ENCODE measurements at regions not wholly inside any gene's neighbourhood (a gene's known extent, or its start where the extent isn't known, plus 50 kb on each side); places are given as distances from the start of the nearest gene placed in this dataset.

- no peak overlapping the region for H3K4me3 ChIP-seq (ENCODE audit: low read length)
- H3K9ac ChIP-seq (ENCODE audit: low read depth, low read length), result no peak overlapping the region
- no peaks in the 10 kb centered on the region for H3K27me3 ChIP-seq (ENCODE audit: control insufficient read depth, insufficient read depth, low read length)
- H3K36me3 ChIP-seq (ENCODE audit: insufficient read depth, low read length), result no peaks in the 10 kb centered on the region
- no peaks in the 10 kb centered on the region for H3K9me3 ChIP-seq (replicated peaks; ENCODE audit: low read length)
- H3K4me2 ChIP-seq (ENCODE audit: low read length), result no peak overlapping the region
- H3K4me1 ChIP-seq (ENCODE audit: control insufficient read depth, insufficient read depth, low read length), result no peaks in the 10 kb centered on the region
Observed at GRCh38 chr5:103951776-103952175, 389.2 kb upstream of the NUDT12 start.

DNA sequence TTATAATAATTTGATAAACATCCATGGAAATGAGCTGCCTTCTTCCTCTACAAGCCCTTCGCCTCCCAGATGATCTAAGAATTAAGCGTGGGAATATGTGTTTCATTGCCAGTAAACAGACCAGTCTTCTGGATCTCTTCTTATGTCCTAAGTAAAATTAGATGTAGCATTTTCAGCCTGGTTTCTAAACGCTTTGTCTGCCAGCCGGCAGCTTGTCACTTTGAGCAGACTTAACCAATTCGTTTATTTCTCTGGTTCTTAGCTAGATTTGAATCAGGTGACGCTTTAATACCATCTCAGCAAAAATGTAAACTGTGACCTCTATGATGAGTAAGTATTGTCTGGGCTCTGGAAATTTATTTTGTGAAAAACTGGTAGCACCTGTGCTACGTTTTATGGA is 380.6 kb upstream of the NUDT12 start:
- Histone ChIP-seq H3K27me3 (ENCODE audit: control insufficient read depth, insufficient read depth, low read length) (no peaks in the 10 kb centered on the region), H3K9me3 (replicated peaks; ENCODE audit: low read length) (no peaks in the 10 kb centered on the region), H3K9ac (ENCODE audit: low read depth, low read length) (no peak overlapping the region), H3K36me3 (ENCODE audit: insufficient read depth, low read length) (no peaks in the 10 kb centered on the region), H3K4me1 (ENCODE audit: control insufficient read depth, insufficient read depth, low read length) (peaks cover 4% of the 10 kb centered on the region), H3K4me3 (ENCODE audit: low read length) (no peak overlapping the region), H3K4me2 (ENCODE audit: low read length) (no peak overlapping the region)

DNA sequence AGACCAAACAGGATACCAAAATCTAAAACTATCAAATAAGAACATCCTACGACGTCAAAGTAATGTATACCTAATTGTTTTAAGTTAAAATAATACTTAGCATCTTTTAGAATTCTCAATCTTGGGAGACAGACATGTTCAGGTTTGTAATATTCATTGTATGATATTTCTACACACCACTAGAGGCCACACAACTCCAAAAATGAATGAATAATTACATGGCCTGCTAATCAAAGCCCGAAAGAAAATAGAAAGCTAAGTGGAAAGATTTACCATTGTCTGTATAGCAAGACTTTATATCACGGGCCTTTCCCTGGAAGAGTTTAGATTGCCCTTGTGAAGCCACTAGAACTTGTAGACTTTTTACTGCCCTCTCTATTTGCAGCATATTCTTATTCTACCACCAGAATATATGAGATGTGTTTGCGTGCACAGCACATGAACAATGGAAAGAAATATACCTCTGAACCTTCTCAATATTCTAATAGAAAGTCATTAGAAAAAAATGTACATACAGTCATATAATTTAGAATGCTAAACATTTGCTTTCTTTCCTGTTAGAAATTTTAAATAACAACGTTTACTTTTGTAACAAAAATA is 380.1 kb upstream of the NUDT12 start:
- H3K27me3 ChIP-seq (ENCODE audit: control insufficient read depth, insufficient read depth, low read length), result no peaks in the 10 kb centered on the region
- peaks cover 4% of the 10 kb centered on the region for H3K4me1 ChIP-seq (ENCODE audit: control insufficient read depth, insufficient read depth, low read length)
- H3K4me3 ChIP-seq (ENCODE audit: low read length), result no peak overlapping the region
- H3K36me3 ChIP-seq (ENCODE audit: insufficient read depth, low read length), result no peaks in the 10 kb centered on the region
- no peaks in the 10 kb centered on the region for H3K9me3 ChIP-seq (replicated peaks; ENCODE audit: low read length)
- H3K4me2 ChIP-seq (ENCODE audit: low read length), result peak overlapping the region; percentile 36
- no peak overlapping the region for H3K9ac ChIP-seq (ENCODE audit: low read depth, low read length)

DNA sequence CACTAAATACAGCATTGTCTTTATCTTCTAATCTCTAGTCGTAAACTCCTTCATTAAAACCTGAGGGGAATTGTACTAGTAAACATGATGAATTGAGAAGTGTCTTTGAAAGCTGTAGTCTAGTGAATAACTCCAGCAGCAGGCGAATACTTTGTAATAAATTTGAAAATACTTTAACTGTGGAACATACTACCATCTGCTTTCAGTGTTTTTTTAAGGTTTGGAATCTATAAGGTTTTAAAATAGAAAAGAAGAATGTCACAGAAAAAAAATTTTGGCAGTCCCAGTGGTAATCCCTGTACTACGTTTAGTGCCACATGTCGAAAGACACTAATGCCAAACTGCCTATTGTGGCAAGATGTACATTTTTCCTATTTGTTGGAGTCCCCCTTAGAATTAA is 379.0 kb upstream of the NUDT12 start:
- Histone ChIP-seq H3K4me2 (ENCODE audit: low read length) (no peak overlapping the region), H3K9ac (ENCODE audit: low read depth, low read length) (no peak overlapping the region), H3K27me3 (ENCODE audit: control insufficient read depth, insufficient read depth, low read length) (no peaks in the 10 kb centered on the region), H3K4me1 (ENCODE audit: control insufficient read depth, insufficient read depth, low read length) (peaks cover 4% of the 10 kb centered on the region), H3K9me3 (replicated peaks; ENCODE audit: low read length) (no peaks in the 10 kb centered on the region), H3K4me3 (ENCODE audit: low read length) (no peak overlapping the region), H3K36me3 (ENCODE audit: insufficient read depth, low read length) (no peaks in the 10 kb centered on the region)

DNA sequence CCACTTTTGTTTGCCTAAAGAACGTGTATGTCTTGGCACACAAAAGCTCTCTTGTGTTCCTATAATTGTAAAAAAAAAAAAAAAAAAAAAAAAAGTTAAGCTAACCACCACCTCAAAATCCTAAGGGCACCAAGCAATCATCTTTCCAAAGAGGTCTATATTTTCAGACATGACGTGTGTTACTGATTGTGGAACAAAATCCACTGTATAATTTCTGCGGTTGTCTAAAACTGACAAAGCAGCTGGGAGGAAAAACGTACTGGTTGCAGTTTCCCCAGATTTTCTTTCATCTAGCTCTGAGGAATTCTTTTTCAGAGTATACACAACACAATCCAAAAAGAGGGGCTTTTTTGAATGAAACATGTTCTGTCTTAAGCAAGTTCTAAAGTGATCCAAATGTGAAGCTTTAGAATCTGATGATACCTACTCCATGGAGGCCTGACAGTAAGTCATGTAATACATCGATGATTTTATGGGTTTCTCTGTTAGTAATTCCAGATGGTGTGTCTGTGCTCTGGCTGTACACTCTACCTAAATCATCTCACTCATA is 375.6 kb upstream of the NUDT12 start:
- Histone ChIP-seq H3K4me1 (ENCODE audit: control insufficient read depth, insufficient read depth, low read length) (peaks cover 2% of the 10 kb centered on the region), H3K36me3 (ENCODE audit: insufficient read depth, low read length) (no peaks in the 10 kb centered on the region), H3K9ac (ENCODE audit: low read depth, low read length) (no peak overlapping the region), H3K9me3 (replicated peaks; ENCODE audit: low read length) (no peaks in the 10 kb centered on the region), H3K27me3 (ENCODE audit: control insufficient read depth, insufficient read depth, low read length) (no peaks in the 10 kb centered on the region), H3K4me2 (ENCODE audit: low read length) (no peak overlapping the region), H3K4me3 (ENCODE audit: low read length) (no peak overlapping the region)

DNA sequence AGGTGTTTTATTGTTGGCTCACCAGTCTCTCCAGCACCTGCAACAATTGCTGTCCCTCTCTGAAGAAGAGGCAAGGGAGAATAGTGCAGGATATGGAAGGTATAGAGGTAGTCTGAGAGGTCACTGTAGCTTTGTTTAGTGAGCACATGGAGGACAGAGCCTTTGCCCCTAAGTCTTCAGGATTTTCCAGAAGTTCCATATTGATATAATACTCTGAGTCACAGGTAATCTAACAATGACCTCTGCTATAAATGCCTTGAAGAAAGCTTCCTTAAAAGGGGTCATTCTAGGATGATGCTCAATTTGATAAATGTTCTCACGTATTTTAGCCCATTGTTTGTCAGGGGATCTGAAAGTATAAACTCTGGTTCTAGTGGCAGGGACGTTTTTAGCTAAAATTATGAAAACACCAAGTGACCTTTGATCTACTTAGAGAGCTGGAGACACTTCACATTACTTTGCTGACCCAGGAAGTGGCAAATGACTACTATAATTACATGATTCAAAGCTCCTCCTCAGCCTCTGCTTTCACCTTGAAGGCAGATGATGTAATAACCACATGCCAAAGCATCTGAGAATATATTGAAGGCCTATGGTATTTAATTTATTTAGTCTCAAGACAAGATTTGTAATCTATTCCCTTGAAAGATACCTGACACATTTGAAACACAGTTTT is 366.9 kb upstream of the NUDT12 start:
- H3K9me3 ChIP-seq (replicated peaks; ENCODE audit: low read length), result no peaks in the 10 kb centered on the region
- H3K4me3 ChIP-seq (ENCODE audit: low read length), result no peak overlapping the region
- H3K4me1 ChIP-seq (ENCODE audit: control insufficient read depth, insufficient read depth, low read length), result peaks cover 11% of the 10 kb centered on the region
- no peak overlapping the region for H3K4me2 ChIP-seq (ENCODE audit: low read length)
- H3K9ac ChIP-seq (ENCODE audit: low read depth, low read length), result no peak overlapping the region
- H3K27me3 ChIP-seq (ENCODE audit: control insufficient read depth, insufficient read depth, low read length), result no peaks in the 10 kb centered on the region
- H3K36me3 ChIP-seq (ENCODE audit: insufficient read depth, low read length), result no peaks in the 10 kb centered on the region

GRCh38 chr5:103927739-103928138 is 365.1 kb upstream of the NUDT12 start:
- Histone ChIP-seq H3K4me3 (ENCODE audit: low read length) (no peak overlapping the region), H3K4me2 (ENCODE audit: low read length) (no peak overlapping the region), H3K27me3 (ENCODE audit: control insufficient read depth, insufficient read depth, low read length) (no peaks in the 10 kb centered on the region), H3K9me3 (replicated peaks; ENCODE audit: low read length) (no peaks in the 10 kb centered on the region), H3K36me3 (ENCODE audit: insufficient read depth, low read length) (no peaks in the 10 kb centered on the region), H3K4me1 (ENCODE audit: control insufficient read depth, insufficient read depth, low read length) (peaks cover 11% of the 10 kb centered on the region), H3K9ac (ENCODE audit: low read depth, low read length) (no peak overlapping the region)

DNA sequence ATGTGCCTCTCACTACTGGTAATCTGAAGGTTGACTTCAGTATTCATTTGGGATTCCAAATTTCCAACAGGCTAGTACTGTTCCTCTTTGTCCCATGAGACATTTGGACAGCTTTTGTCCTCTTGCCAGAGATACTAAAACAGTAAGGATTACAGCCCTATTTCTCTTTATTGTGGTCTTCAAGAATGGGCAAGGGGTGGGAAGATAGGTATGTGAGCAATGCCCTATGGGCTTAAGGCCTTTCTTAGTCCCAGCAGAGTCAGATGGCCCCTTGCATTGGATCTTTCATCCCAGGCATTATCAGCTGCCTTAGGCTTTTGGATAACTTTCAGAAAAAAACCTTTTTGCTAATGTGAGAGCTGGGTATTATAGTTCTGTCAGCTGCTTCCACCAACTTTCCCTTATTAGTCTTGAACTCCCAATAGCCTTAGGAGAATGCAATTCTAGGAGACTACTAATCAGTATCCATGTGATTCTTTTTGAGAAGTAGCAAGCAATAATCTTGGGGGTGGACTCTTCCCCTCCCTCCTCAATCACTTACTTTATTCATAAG is 361.1 kb upstream of the NUDT12 start:
- no peak overlapping the region for H3K4me3 ChIP-seq (ENCODE audit: low read length)
- H3K27me3 ChIP-seq (ENCODE audit: control insufficient read depth, insufficient read depth, low read length), result no peaks in the 10 kb centered on the region
- no peak overlapping the region for H3K9ac ChIP-seq (ENCODE audit: low read depth, low read length)
- H3K4me1 ChIP-seq (ENCODE audit: control insufficient read depth, insufficient read depth, low read length), result peaks cover 8% of the 10 kb centered on the region
- no peak overlapping the region for H3K4me2 ChIP-seq (ENCODE audit: low read length)
- no peaks in the 10 kb centered on the region for H3K9me3 ChIP-seq (replicated peaks; ENCODE audit: low read length)
- no peaks in the 10 kb centered on the region for H3K36me3 ChIP-seq (ENCODE audit: insufficient read depth, low read length)

- no peaks in the 10 kb centered on the region for H3K27me3 ChIP-seq (ENCODE audit: control insufficient read depth, insufficient read depth, low read length)
- no peaks in the 10 kb centered on the region for H3K9me3 ChIP-seq (replicated peaks; ENCODE audit: low read length)
- no peak overlapping the region for H3K9ac ChIP-seq (ENCODE audit: low read depth, low read length)
- H3K4me3 ChIP-seq (ENCODE audit: low read length), result no peak overlapping the region
- H3K4me1 ChIP-seq (ENCODE audit: control insufficient read depth, insufficient read depth, low read length), result peaks cover 20% of the 10 kb centered on the region
- no peak overlapping the region for H3K4me2 ChIP-seq (ENCODE audit: low read length)
- no peaks in the 10 kb centered on the region for H3K36me3 ChIP-seq (ENCODE audit: insufficient read depth, low read length)
Observed at GRCh38 chr5:103919506-103919905, 356.9 kb upstream of the NUDT12 start.

GRCh38 chr5:103918668-103919367 is 356.2 kb upstream of the NUDT12 start:
- Histone ChIP-seq H3K9me3 (replicated peaks; ENCODE audit: low read length) (no peaks in the 10 kb centered on the region), H3K9ac (ENCODE audit: low read depth, low read length) (no peak overlapping the region), H3K27me3 (ENCODE audit: control insufficient read depth, insufficient read depth, low read length) (no peaks in the 10 kb centered on the region), H3K4me2 (ENCODE audit: low read length) (peak overlapping the region; percentile 12), H3K36me3 (ENCODE audit: insufficient read depth, low read length) (no peaks in the 10 kb centered on the region), H3K4me3 (ENCODE audit: low read length) (no peak overlapping the region), H3K4me1 (ENCODE audit: control insufficient read depth, insufficient read depth, low read length) (peaks cover 20% of the 10 kb centered on the region)

GRCh38 chr5:103915081-103915480 is 352.5 kb upstream of the NUDT12 start:
- H3K36me3 ChIP-seq (ENCODE audit: insufficient read depth, low read length), result no peaks in the 10 kb centered on the region
- H3K4me2 ChIP-seq (ENCODE audit: low read length), result no peak overlapping the region
- H3K4me3 ChIP-seq (ENCODE audit: low read length), result no peak overlapping the region
- H3K9me3 ChIP-seq (replicated peaks; ENCODE audit: low read length), result no peaks in the 10 kb centered on the region
- H3K27me3 ChIP-seq (ENCODE audit: control insufficient read depth, insufficient read depth, low read length), result no peaks in the 10 kb centered on the region
- no peak overlapping the region for H3K9ac ChIP-seq (ENCODE audit: low read depth, low read length)
- H3K4me1 ChIP-seq (ENCODE audit: control insufficient read depth, insufficient read depth, low read length), result peaks cover 20% of the 10 kb centered on the region

All from skeletal muscle satellite cell (primary cell).